IgD-negative memory B cell (primary cell): ENCODE measurements at regions not wholly inside any gene's neighbourhood (a gene's known extent, or its start where the extent isn't known, plus 50 kb on each side); places are given as distances from the start of the nearest gene placed in this dataset.
A peak's percentile ranks its signal among the peaks of the same experiment; 100 is the strongest.

ENCODE experiments used
- H3K27ac Mint-ChIP-seq, 3 donors: one replicate each; pipeline ENCODE4 v1.8.0; 2020 to 2022; ENCODE audit warnings: mild to moderate bottlenecking in 3 of 3, mixed read lengths in 3 of 3, moderate library complexity in 1 of 3
- H3K27me3 Mint-ChIP-seq: one replicate; pipeline ENCODE4 v1.8.0; 2021; ENCODE audit warnings: mixed read lengths
- H3K36me3 Mint-ChIP-seq: one replicate; pipeline ENCODE4 v1.8.0; 2020; ENCODE audit warnings: mild to moderate bottlenecking, mixed read lengths
- H3K4me1 Mint-ChIP-seq, 3 donors: one replicate each; pipeline ENCODE4 v1.8.0; 2020 to 2022; ENCODE audit warnings: mixed read lengths in 3 of 3, mild to moderate bottlenecking in 1 of 3
- H3K4me3 Mint-ChIP-seq, 4 donors: one replicate each; pipeline ENCODE4 v1.8.0; 2020 to 2022; ENCODE audit warnings: mild to moderate bottlenecking in 4 of 4, mixed read lengths in 4 of 4, moderate library complexity in 3 of 4
- H3K9me3 Mint-ChIP-seq, 3 donors: one replicate each; pipeline ENCODE4 v1.8.0; 2020 to 2021; ENCODE audit warnings: mixed read lengths in 3 of 3, mild to moderate bottlenecking in 1 of 3

GRCh38 chr15:29432191-29433049 is 162.8 kb upstream of the NSMCE3 start:
- H3K27ac Mint-ChIP-seq = no peak overlapping the region
- peaks cover 0 to 2% (median 0%) of the 10 kb centered on the region in 3 donors for H3K9me3 Mint-ChIP-seq

GRCh38 chr15:29430831-29431230 is 161.2 kb upstream of the NSMCE3 start:
- Mint-ChIP-seq H3K4me3 (no peak overlapping the region), H3K27ac (no peak overlapping the region), H3K4me1 (no peaks in the 10 kb centered on the region), H3K9me3 (peaks cover 0 to 4% (median 0%) of the 10 kb centered on the region in 3 donors), H3K27me3 (peaks cover 2% of the 10 kb centered on the region), H3K36me3 (no peaks in the 10 kb centered on the region)

More at GRCh38 chr15:29432191-29433049, 162.8 kb upstream of the NSMCE3 start:
- H3K4me1 Mint-ChIP-seq = no peaks in the 10 kb centered on the region
- no peaks in the 10 kb centered on the region for H3K36me3 Mint-ChIP-seq
- H3K4me3 Mint-ChIP-seq = no peak overlapping the region
- peaks cover 2% of the 10 kb centered on the region for H3K27me3 Mint-ChIP-seq

GRCh38 chr15:29430124-29430523 is 160.5 kb upstream of the NSMCE3 start:
- no peak overlapping the region for H3K4me3 Mint-ChIP-seq
- H3K27me3 Mint-ChIP-seq = peaks cover 2% of the 10 kb centered on the region
- peaks cover 0 to 6% (median 0%) of the 10 kb centered on the region in 3 donors for H3K9me3 Mint-ChIP-seq
- H3K4me1 Mint-ChIP-seq = no peaks in the 10 kb centered on the region
- no peak overlapping the region for H3K27ac Mint-ChIP-seq
- H3K36me3 Mint-ChIP-seq = no peaks in the 10 kb centered on the region

GRCh38 chr15:29429584-29429983 is 160.0 kb upstream of the NSMCE3 start:
- peaks cover 2% of the 10 kb centered on the region for H3K27me3 Mint-ChIP-seq
- peaks cover 1% of the 10 kb centered on the region for H3K36me3 Mint-ChIP-seq
- H3K4me1 Mint-ChIP-seq = no peaks in the 10 kb centered on the region
- no peak overlapping the region for H3K4me3 Mint-ChIP-seq
- no peak overlapping the region for H3K27ac Mint-ChIP-seq
- H3K9me3 Mint-ChIP-seq = peaks cover 0 to 6% (median 0%) of the 10 kb centered on the region in 3 donors

GRCh38 chr15:29428925-29429573 is 159.4 kb upstream of the NSMCE3 start:
- Mint-ChIP-seq H3K4me1 (no peaks in the 10 kb centered on the region), H3K36me3 (peaks cover 2% of the 10 kb centered on the region), H3K4me3 (no peak overlapping the region), H3K27me3 (peaks cover 2% of the 10 kb centered on the region), H3K27ac (peak overlapping the region in 1 of 3 donors; percentile 50), H3K9me3 (peaks cover 0 to 9% (median 0%) of the 10 kb centered on the region in 3 donors)

- H3K27me3 Mint-ChIP-seq = peaks cover 2% of the 10 kb centered on the region
- no peaks in the 10 kb centered on the region for H3K4me1 Mint-ChIP-seq
These were observed 156.2 kb upstream of the NSMCE3 start for GRCh38 chr15:29425864-29426263.

GRCh38 chr15:29424118-29424517 is 154.5 kb upstream of the NSMCE3 start:
- Mint-ChIP-seq H3K27me3 (no peaks in the 10 kb centered on the region), H3K4me3 (peak overlapping the region in 2 of 4 donors; percentile 42 to 49), H3K36me3 (peaks cover 2% of the 10 kb centered on the region), H3K9me3 (peaks cover 0 to 6% (median 0%) of the 10 kb centered on the region in 3 donors), H3K27ac (no peak overlapping the region), H3K4me1 (no peaks in the 10 kb centered on the region)

More at GRCh38 chr15:29425864-29426263, 156.2 kb upstream of the NSMCE3 start:
- Mint-ChIP-seq H3K36me3 (peaks cover 2% of the 10 kb centered on the region), H3K9me3 (peaks cover 0 to 6% (median 0%) of the 10 kb centered on the region in 3 donors), H3K27ac (no peak overlapping the region), H3K4me3 (no peak overlapping the region)

- no peak overlapping the region for H3K4me3 Mint-ChIP-seq
These were observed 153.0 kb upstream of the NSMCE3 start for GRCh38 chr15:29422606-29423005.

GRCh38 chr15:29420188-29420587 is 150.6 kb upstream of the NSMCE3 start:
- Mint-ChIP-seq H3K27ac (no peak overlapping the region), H3K27me3 (no peaks in the 10 kb centered on the region), H3K4me1 (no peaks in the 10 kb centered on the region), H3K36me3 (peaks cover 2% of the 10 kb centered on the region), H3K4me3 (no peak overlapping the region), H3K9me3 (peaks cover 0 to 3% (median 0%) of the 10 kb centered on the region in 3 donors)

More at GRCh38 chr15:29422606-29423005, 153.0 kb upstream of the NSMCE3 start:
- no peaks in the 10 kb centered on the region for H3K4me1 Mint-ChIP-seq
- no peaks in the 10 kb centered on the region for H3K27me3 Mint-ChIP-seq
- H3K36me3 Mint-ChIP-seq = peaks cover 2% of the 10 kb centered on the region
- no peak overlapping the region for H3K27ac Mint-ChIP-seq
- H3K9me3 Mint-ChIP-seq = peaks cover 0 to 6% (median 0%) of the 10 kb centered on the region in 3 donors

- Mint-ChIP-seq H3K9me3 (no peaks in the 10 kb centered on the region), H3K27ac (no peak overlapping the region), H3K27me3 (no peaks in the 10 kb centered on the region), H3K4me3 (no peak overlapping the region), H3K4me1 (no peaks in the 10 kb centered on the region), H3K36me3 (no peaks in the 10 kb centered on the region)
These were observed 149.3 kb upstream of the NSMCE3 start for GRCh38 chr15:29418931-29419330.

GRCh38 chr15:29418178-29418577 is 148.6 kb upstream of the NSMCE3 start:
- H3K9me3 Mint-ChIP-seq = no peaks in the 10 kb centered on the region
- H3K36me3 Mint-ChIP-seq = no peaks in the 10 kb centered on the region
- H3K27me3 Mint-ChIP-seq = no peaks in the 10 kb centered on the region
- H3K27ac Mint-ChIP-seq = no peak overlapping the region
- no peaks in the 10 kb centered on the region for H3K4me1 Mint-ChIP-seq
- H3K4me3 Mint-ChIP-seq = no peak overlapping the region

- H3K9me3 Mint-ChIP-seq = peaks cover 0 to 3% (median 2%) of the 10 kb centered on the region in 3 donors
- no peaks in the 10 kb centered on the region for H3K4me1 Mint-ChIP-seq
- no peak overlapping the region for H3K4me3 Mint-ChIP-seq
- no peaks in the 10 kb centered on the region for H3K36me3 Mint-ChIP-seq
- no peaks in the 10 kb centered on the region for H3K27me3 Mint-ChIP-seq
- H3K27ac Mint-ChIP-seq = no peak overlapping the region
These were observed 141.7 kb upstream of the NSMCE3 start for GRCh38 chr15:29411299-29411698.

GRCh38 chr15:29410338-29410737 is 140.7 kb upstream of the NSMCE3 start:
- H3K9me3 Mint-ChIP-seq = peaks cover 0 to 3% (median 2%) of the 10 kb centered on the region in 3 donors
- H3K36me3 Mint-ChIP-seq = no peaks in the 10 kb centered on the region
- no peaks in the 10 kb centered on the region for H3K27me3 Mint-ChIP-seq
- H3K4me3 Mint-ChIP-seq = no peak overlapping the region
- no peaks in the 10 kb centered on the region for H3K4me1 Mint-ChIP-seq
- H3K27ac Mint-ChIP-seq = no peak overlapping the region

GRCh38 chr15:29409890-29410289 is 140.3 kb upstream of the NSMCE3 start:
- Mint-ChIP-seq H3K27ac (no peak overlapping the region), H3K9me3 (peaks cover 0 to 3% (median 2%) of the 10 kb centered on the region in 3 donors), H3K27me3 (no peaks in the 10 kb centered on the region), H3K4me1 (no peaks in the 10 kb centered on the region), H3K4me3 (no peak overlapping the region), H3K36me3 (no peaks in the 10 kb centered on the region)

GRCh38 chr15:29405564-29405963 is 135.9 kb upstream of the NSMCE3 start:
- Mint-ChIP-seq H3K4me3 (no peak overlapping the region), H3K9me3 (peaks cover 0 to 3% (median 2%) of the 10 kb centered on the region in 3 donors), H3K27me3 (peaks cover 2% of the 10 kb centered on the region), H3K36me3 (no peaks in the 10 kb centered on the region), H3K4me1 (peaks cover 0 to 1% (median 0%) of the 10 kb centered on the region in 3 donors), H3K27ac (no peak overlapping the region)
